SU-DHL-6 (cell line): ENCODE measurements at regions not wholly inside any gene's neighbourhood (a gene's known extent, or its start where the extent isn't known, plus 50 kb on each side); places are given as distances from the start of the nearest gene placed in this dataset.

ENCODE experiments used
- CTCF ChIP-seq: fragments of 200-600 bp; sonication (generic); IDR thresholded peaks from one replicate; pipeline ENCODE4 v1.5.1; 2017; ENCODE audit warnings: antibody characterized with exemption, mild to moderate bottlenecking, low read length, moderate library complexity; ENCODE audit not compliant: insufficient read depth, poor library complexity, severe bottlenecking
- EZH2phosphoT487 ChIP-seq: fragments of 200-600 bp; sonication (generic), shearing (Covaris generic); conservative IDR thresholded peaks from 2 replicates; pipeline ENCODE4 v1.6.1; 2018; ENCODE audit warnings: mild to moderate bottlenecking, antibody characterized with exemption, low read length, moderate library complexity, mixed read lengths

- TF ChIP-seq CTCF, result no peak
- TF ChIP-seq EZH2phosphoT487, result no peak
Observed at GRCh38 chr12:78330131-78330530, 499.4 kb downstream of the NAV3 start.
